IMR-90 (cell line): ENCODE measurements at regions not wholly inside any gene's neighbourhood (a gene's known extent, or its start where the extent isn't known, plus 50 kb on each side); places are given as distances from the start of the nearest gene placed in this dataset.

Experiments
- ATAC-seq: fragments of 200-7000 bp; cut with Tn5 transposase; 2 replicates; pipeline ENCODE4 v1.9.1; 2020; ENCODE audit warnings: low read depth, mild to moderate bottlenecking, moderate library complexity
- BruUV-seq: library from RNA; stranded (reverse); fragments of 400-500 nt; replicated peaks from 2 replicates; lab custom pipeline; 2021; lab: Mats Ljungman, UMichigan
- CTCF ChIA-PET: fragments of 300-600 bp; formaldehyde crosslinking; extraction: SDS; loops from one replicate; lab custom pipeline; 2021; ENCODE audit warnings: antibody characterized with exemption; lab: Yijun Ruan, JAX
- POLR2A ChIA-PET: fragments of 300-600 bp; sonication (Branson Sonifier 250); formaldehyde crosslinking; loops from one replicate; lab custom pipeline; 2022; ENCODE audit warnings: antibody characterized with exemption; ENCODE audit not compliant: unreplicated experiment; lab: Charles Lee
- DNase-seq: peaks from one replicate; pipeline ENCODE4 v3.0.0; 2013
- H2AFZ ChIP-seq: replicated peaks from 2 replicates; pipeline ENCODE3; 2013; ENCODE audit warnings: low read length, mild to moderate bottlenecking; ENCODE audit not compliant: poor library complexity
- H2AK5ac ChIP-seq: 2 replicates; pipeline ENCODE4 v1.6.1; 2013; ENCODE audit warnings: low read depth, low read length, inconsistent platforms
- H2AK9ac ChIP-seq: replicated peaks from 2 replicates; pipeline ENCODE3; 2013; ENCODE audit warnings: mild to moderate bottlenecking, low read depth, low read length, moderate library complexity; ENCODE audit not compliant: poor library complexity
- H2BK120ac ChIP-seq: 2 replicates; pipeline ENCODE4 v1.6.1; 2013; ENCODE audit warnings: low read depth, low read length, inconsistent platforms
- H2BK15ac ChIP-seq: 3 replicates; pipeline ENCODE4 v1.6.1; 2013; ENCODE audit warnings: low read depth, low read length, inconsistent platforms
- H2BK20ac ChIP-seq: 2 replicates; pipeline ENCODE4 v1.6.1; 2013; ENCODE audit warnings: low read depth, mild to moderate bottlenecking, inconsistent platforms, low read length, moderate library complexity
- H2BK5ac ChIP-seq: 2 replicates; pipeline ENCODE4 v1.6.1; 2013; ENCODE audit warnings: mild to moderate bottlenecking, low read depth, low read length, inconsistent platforms; ENCODE audit not compliant: poor library complexity, severe bottlenecking
- H3K14ac ChIP-seq: replicated peaks from 2 replicates; pipeline ENCODE4 v1.6.1; 2013; ENCODE audit warnings: low read depth, low read length, inconsistent platforms
- H3K18ac ChIP-seq: 2 replicates; pipeline ENCODE4 v1.6.1; 2013; ENCODE audit warnings: low read depth, low read length, control low read depth
- H3K23ac ChIP-seq: 2 replicates; pipeline ENCODE4 v1.6.1; 2013; ENCODE audit warnings: low read depth, low read length, inconsistent platforms
- H3K27ac ChIP-seq: 2 replicates; pipeline ENCODE4 v1.5.1; 2013; ENCODE audit warnings: mild to moderate bottlenecking, control low read depth, low read length; ENCODE audit not compliant: insufficient read depth
- H3K27me3 ChIP-seq: 2 replicates; pipeline ENCODE4 v1.6.1; 2013; ENCODE audit warnings: low read length; ENCODE audit not compliant: control insufficient read depth, insufficient read depth
- H3K36me3 ChIP-seq: 2 replicates; pipeline ENCODE4 v1.6.1; 2013; ENCODE audit warnings: low read length, mixed read lengths; ENCODE audit not compliant: control insufficient read depth, insufficient read depth
- H3K4ac ChIP-seq: 2 replicates; pipeline ENCODE4 v1.6.1; 2013; ENCODE audit warnings: low read depth, low read length, inconsistent platforms
- H3K4me1 ChIP-seq: 2 replicates; pipeline ENCODE4 v1.6.1; 2013; ENCODE audit warnings: low read length, mixed read lengths; ENCODE audit not compliant: control insufficient read depth, insufficient read depth
- H3K4me2 ChIP-seq: 2 replicates; pipeline ENCODE4 v1.6.1; 2013; ENCODE audit warnings: low read depth, mild to moderate bottlenecking, control low read depth, low read length, moderate library complexity
- H3K4me3 ChIP-seq: 2 replicates; pipeline ENCODE4 v1.5.1; 2013; ENCODE audit warnings: low read depth, mild to moderate bottlenecking, control low read depth, low read length, moderate library complexity; ENCODE audit not compliant: insufficient read depth
- H3K56ac ChIP-seq: 2 replicates; pipeline ENCODE4 v1.6.1; 2013; ENCODE audit warnings: low read length, inconsistent platforms; ENCODE audit not compliant: insufficient read depth; ENCODE audit errors: extremely low read depth
- H3K79me1 ChIP-seq, 2 experiments: 2 replicates each; pipeline ENCODE4 v1.6.1; 2013; ENCODE audit warnings: low read length in 2 of 2, inconsistent platforms in 1 of 2, low read depth in 1 of 2
- H3K9ac ChIP-seq: 2 replicates; pipeline ENCODE4 v1.6.1; 2013; ENCODE audit warnings: low read depth, low read length, control low read depth
- H3K9me1 ChIP-seq: 2 replicates; pipeline ENCODE4 v1.6.1; 2013; ENCODE audit warnings: low read length, inconsistent platforms; ENCODE audit not compliant: insufficient read depth
- H3K9me3 ChIP-seq: 2 replicates; pipeline ENCODE4 v1.6.1; 2013; ENCODE audit warnings: low read length; ENCODE audit not compliant: control insufficient read depth, insufficient read depth
- H4K20me1 ChIP-seq: 2 replicates; pipeline ENCODE4 v1.6.1; 2013; ENCODE audit warnings: low read length, inconsistent platforms; ENCODE audit not compliant: insufficient read depth
- H4K5ac ChIP-seq: 2 replicates; pipeline ENCODE4 v1.6.1; 2013; ENCODE audit warnings: mild to moderate bottlenecking, low read depth, low read length, control low read depth
- H4K8ac ChIP-seq, 2 experiments: 2 replicates each; pipeline ENCODE4 v1.6.1; 2013; ENCODE audit warnings: low read depth in 2 of 2, low read length in 2 of 2, control low read depth in 1 of 2, inconsistent platforms in 1 of 2
- H4K91ac ChIP-seq: 2 replicates; pipeline ENCODE4 v1.6.1; 2013; ENCODE audit warnings: low read depth, low read length, inconsistent platforms; ENCODE audit not compliant: insufficient read depth
- BHLHE40 ChIP-seq: fragments of 150-350 bp; IDR thresholded peaks from 2 replicates; pipeline ENCODE4 v1.6.1; 2016; ENCODE audit warnings: mild to moderate bottlenecking, low read depth, low read length
- CEBPB ChIP-seq: IDR thresholded peaks from 2 replicates; pipeline ENCODE4 v1.6.1; 2012; ENCODE audit warnings: low read depth, low read length, improper control_type of control experiment
- CHD1 ChIP-seq: IDR thresholded peaks from 2 replicates; pipeline ENCODE4 v1.6.1; 2012; ENCODE audit warnings: low read depth, low read length, improper control_type of control experiment
- FOS ChIP-seq: fragments of 150-350 bp; IDR thresholded peaks from 2 replicates; pipeline ENCODE4 v1.6.1; 2016; ENCODE audit warnings: low read depth, low read length
- MAFK ChIP-seq: IDR thresholded peaks from 2 replicates; pipeline ENCODE4 v1.6.1; 2012; ENCODE audit warnings: low read depth, low read length, improper control_type of control experiment
- MAZ ChIP-seq: IDR thresholded peaks from 2 replicates; pipeline ENCODE4 v1.6.1; 2012; ENCODE audit warnings: low read depth, mild to moderate bottlenecking, low read length, improper control_type of control experiment, moderate library complexity, borderline replicate concordance
- MXI1 ChIP-seq: IDR thresholded peaks from 2 replicates; pipeline ENCODE4 v1.6.1; 2012; ENCODE audit warnings: low read depth, mild to moderate bottlenecking, low read length, moderate library complexity, borderline replicate concordance
- NFE2L2 ChIP-seq: fragments of 150-350 bp; IDR thresholded peaks from 2 replicates; pipeline ENCODE4 v1.6.1; 2016; ENCODE audit warnings: low read depth, mild to moderate bottlenecking, low read length
- POLR2A ChIP-seq: IDR thresholded peaks from 2 replicates; pipeline ENCODE4 v1.6.1; 2012; ENCODE audit warnings: mild to moderate bottlenecking, low read depth, low read length
- RAD21 ChIP-seq: IDR thresholded peaks from 2 replicates; pipeline ENCODE4 v1.6.1; 2012; ENCODE audit warnings: low read length, improper control_type of control experiment
- RCOR1 ChIP-seq: IDR thresholded peaks from 2 replicates; pipeline ENCODE4 v1.6.1; 2012; ENCODE audit warnings: mild to moderate bottlenecking, low read length, improper control_type of control experiment; ENCODE audit not compliant: insufficient replicate concordance
- RFX5 ChIP-seq: IDR thresholded peaks from 2 replicates; pipeline ENCODE4 v1.8.0; 2012; ENCODE audit warnings: low read depth, mild to moderate bottlenecking, low read length, moderate library complexity
- SMC3 ChIP-seq: fragments of 150-350 bp; IDR thresholded peaks from 2 replicates; pipeline ENCODE4 v1.6.1; 2016; ENCODE audit warnings: low read depth, mild to moderate bottlenecking, antibody characterized with exemption, low read length, moderate library complexity
- WGBS, 2 experiments: methylation state at CpG; one replicate each; pipeline versions ENCODE4 v1.1.5 to v1.1.7; 2013; ENCODE audit warnings: missing lambda C conversion rate in 2 of 2; ENCODE audit not compliant: insufficient read length in 1 of 2; ENCODE audit errors: extremely low coverage in 2 of 2; 5-methylcytosine and 5-hydroxymethylcytosine counted together
- dilution Hi-C: fragments of 300-500 bp; cut with HindIII; formaldehyde crosslinking; loops from one replicate; pipeline ENCODE4 v1.14.3; 2018; ENCODE audit warnings: low sequenced_read_pairs; ENCODE audit not compliant: unreplicated experiment
- in situ Hi-C: fragments of 300-500 bp; cut with MboI; formaldehyde crosslinking; loops from 3 replicates; pipeline ENCODE4 v1.14.3; 2019; ENCODE audit warnings: low sequenced_read_pairs, inconsistent platforms, mixed read lengths
- intact Hi-C: fragments of 100-400 bp; cut with micrococcal nuclease; formaldehyde crosslinking; loops from 2 replicates; pipeline ENCODE4 v1.10.0; 2022
- TF ChIP-seq, protein P1 (sequence below): fragments of 150-350 bp; IDR thresholded peaks from 2 replicates; pipeline ENCODE4 v1.6.1; 2016; ENCODE audit warnings: low read depth, mild to moderate bottlenecking, low read length, moderate library complexity, borderline replicate concordance
- TF ChIP-seq, protein P2 (sequence below): conservative IDR thresholded peaks from 2 replicates; pipeline ENCODE4 v1.5.1; 2012; ENCODE audit warnings: mild to moderate bottlenecking, low read depth, low read length, improper control_type of control experiment

DNA sequence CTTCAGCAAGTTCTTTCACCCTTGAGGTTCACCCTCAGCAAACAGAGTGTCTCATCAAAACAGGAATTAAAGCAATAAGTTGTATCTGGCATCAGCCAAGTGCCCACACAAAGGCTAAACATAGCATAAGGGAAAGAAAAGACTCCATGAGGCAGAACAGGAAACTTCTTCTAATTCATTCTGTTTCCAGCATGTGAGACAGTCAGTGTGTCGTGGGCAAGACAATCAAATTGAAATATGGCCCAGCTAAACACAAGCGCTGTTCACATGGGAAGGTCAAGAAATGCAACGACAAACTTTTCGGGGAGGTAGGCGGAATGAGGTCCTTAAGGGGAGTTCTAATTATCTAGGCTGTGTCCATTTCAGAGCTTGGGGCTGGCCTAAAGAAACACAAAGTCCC lies 393.4 kb downstream of the HAPSTR1 start:
- no peaks in the 10 kb centered on the region for H3K9me1 ChIP-seq
- no peak overlapping the region for H4K8ac ChIP-seq
- H3K9ac ChIP-seq, result no peak overlapping the region
- no peak overlapping the region for H3K18ac ChIP-seq
- no peak overlapping the region for H2BK20ac ChIP-seq
- ChIA-PET POLR2A (no interaction called here), CTCF (no interaction called here)
- in situ Hi-C loops (no loop called here), intact Hi-C loops (no loop called here), dilution Hi-C loops (no loop called here)
- H3K14ac ChIP-seq, result no peak overlapping the region
- no peaks in the 10 kb centered on the region for H3K36me3 ChIP-seq
- H2BK15ac ChIP-seq, result no peak overlapping the region
- no TSS peak for BruUV-seq
- no peak overlapping the region for H2AK5ac ChIP-seq
- H3K4me1 ChIP-seq, result no peaks in the 10 kb centered on the region
- H3K79me1 ChIP-seq, result no peaks in the 10 kb centered on the region
- H2AK9ac ChIP-seq, result no peak overlapping the region
- peaks cover 13% of the 10 kb centered on the region for H3K9me3 ChIP-seq
- TF ChIP-seq, protein P1, sequence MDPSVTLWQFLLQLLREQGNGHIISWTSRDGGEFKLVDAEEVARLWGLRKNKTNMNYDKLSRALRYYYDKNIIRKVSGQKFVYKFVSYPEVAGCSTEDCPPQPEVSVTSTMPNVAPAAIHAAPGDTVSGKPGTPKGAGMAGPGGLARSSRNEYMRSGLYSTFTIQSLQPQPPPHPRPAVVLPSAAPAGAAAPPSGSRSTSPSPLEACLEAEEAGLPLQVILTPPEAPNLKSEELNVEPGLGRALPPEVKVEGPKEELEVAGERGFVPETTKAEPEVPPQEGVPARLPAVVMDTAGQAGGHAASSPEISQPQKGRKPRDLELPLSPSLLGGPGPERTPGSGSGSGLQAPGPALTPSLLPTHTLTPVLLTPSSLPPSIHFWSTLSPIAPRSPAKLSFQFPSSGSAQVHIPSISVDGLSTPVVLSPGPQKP, result no peak
- TF ChIP-seq NFE2L2 (no peak), CEBPB (no peak), FOS (no peak), BHLHE40 (no peak), MAFK (no peak), SMC3 (no peak), POLR2A (no peak), MXI1 (no peak), MAZ (no peak), RAD21 (no peak), CHD1 (no peak), RCOR1 (no peak), RFX5 (no peak)
- TF ChIP-seq, protein P2, sequence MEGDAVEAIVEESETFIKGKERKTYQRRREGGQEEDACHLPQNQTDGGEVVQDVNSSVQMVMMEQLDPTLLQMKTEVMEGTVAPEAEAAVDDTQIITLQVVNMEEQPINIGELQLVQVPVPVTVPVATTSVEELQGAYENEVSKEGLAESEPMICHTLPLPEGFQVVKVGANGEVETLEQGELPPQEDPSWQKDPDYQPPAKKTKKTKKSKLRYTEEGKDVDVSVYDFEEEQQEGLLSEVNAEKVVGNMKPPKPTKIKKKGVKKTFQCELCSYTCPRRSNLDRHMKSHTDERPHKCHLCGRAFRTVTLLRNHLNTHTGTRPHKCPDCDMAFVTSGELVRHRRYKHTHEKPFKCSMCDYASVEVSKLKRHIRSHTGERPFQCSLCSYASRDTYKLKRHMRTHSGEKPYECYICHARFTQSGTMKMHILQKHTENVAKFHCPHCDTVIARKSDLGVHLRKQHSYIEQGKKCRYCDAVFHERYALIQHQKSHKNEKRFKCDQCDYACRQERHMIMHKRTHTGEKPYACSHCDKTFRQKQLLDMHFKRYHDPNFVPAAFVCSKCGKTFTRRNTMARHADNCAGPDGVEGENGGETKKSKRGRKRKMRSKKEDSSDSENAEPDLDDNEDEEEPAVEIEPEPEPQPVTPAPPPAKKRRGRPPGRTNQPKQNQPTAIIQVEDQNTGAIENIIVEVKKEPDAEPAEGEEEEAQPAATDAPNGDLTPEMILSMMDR, result no peak
- no peak overlapping the region for H3K4ac ChIP-seq
- no peaks in the 10 kb centered on the region for H4K20me1 ChIP-seq
- ATAC-seq (no peak), DNase-seq (no peak)
- no peak overlapping the region for H4K91ac ChIP-seq
- H4K5ac ChIP-seq, result no peak overlapping the region
- H3K4me2 ChIP-seq, result no peak overlapping the region
- H2BK120ac ChIP-seq, result no peak overlapping the region
- no peak overlapping the region for H2AFZ ChIP-seq
- no peak overlapping the region for H3K23ac ChIP-seq
- H3K27me3 ChIP-seq, result no peaks in the 10 kb centered on the region
- H3K56ac ChIP-seq, result no peak overlapping the region
- no peak overlapping the region for H3K27ac ChIP-seq
- H3K4me3 ChIP-seq, result no peak overlapping the region
- no CpG with 5 or more reads among the region's 5 CpGs for WGBS, 2 experiments
- no peak overlapping the region for H2BK5ac ChIP-seq
